HG03196 (cell line): ENCODE measurements at regions not wholly inside any gene's neighbourhood (a gene's known extent, or its start where the extent isn't known, plus 50 kb on each side); places are given as distances from the start of the nearest gene placed in this dataset.

Experiments used
- ATAC-seq: cut with Tn5 transposase; IDR thresholded peaks from one replicate; pipeline ENCODE4 v1.9.1; 2021; ENCODE audit not compliant: unreplicated experiment

DNA sequence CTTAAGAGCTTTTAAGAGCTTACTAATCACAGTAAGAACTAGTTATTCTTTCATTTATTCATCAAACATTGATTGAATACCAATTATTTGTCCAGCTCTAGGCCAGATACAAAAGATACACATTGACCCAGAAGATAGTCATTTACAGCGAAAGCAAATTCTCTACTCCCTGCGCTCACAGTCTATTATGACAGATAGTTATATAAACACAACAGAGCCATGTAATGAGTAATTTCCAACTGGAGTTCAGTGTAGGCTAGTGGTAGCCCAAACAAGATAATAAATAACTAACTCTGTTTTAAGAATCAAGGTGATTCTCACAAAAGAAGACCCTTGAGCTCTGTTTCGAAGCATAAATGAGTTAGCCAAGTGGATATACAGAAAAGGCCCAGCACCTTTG, 397.8 kb upstream of the TLE4 start:
- no peak for ATAC-seq

DNA sequence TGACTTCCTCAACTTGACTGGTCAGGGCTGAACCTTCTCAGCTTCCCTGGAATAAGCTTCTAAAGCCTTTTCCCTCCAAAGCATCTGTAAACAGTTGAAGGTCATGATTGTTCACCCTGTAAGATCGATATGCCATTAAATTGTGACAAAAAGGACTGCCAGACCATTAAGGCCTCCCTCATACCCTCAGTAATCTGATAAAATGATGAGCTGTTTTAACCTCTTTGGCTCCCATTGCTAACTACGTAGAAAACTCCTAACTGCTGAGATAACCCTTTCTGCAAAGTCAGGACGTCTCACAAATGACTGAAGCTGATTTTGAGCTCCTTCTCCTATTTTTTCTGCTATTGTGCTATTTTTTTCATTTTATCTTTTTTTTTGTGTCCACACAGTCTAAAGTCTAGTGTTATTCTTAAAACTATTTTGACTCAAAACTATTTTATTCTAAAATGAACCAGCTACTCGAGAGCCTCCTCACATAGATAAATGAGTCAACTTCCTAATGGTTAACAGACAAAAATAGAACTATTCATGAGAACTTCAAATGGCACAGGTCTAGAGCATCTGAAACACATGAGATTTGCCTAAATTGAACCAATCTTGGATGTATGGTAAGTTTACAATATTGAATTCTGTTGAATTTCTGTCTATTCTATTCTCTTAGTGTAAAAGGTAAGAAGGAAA, 395.6 kb upstream of the TLE4 start:
- ATAC-seq = no peak

DNA sequence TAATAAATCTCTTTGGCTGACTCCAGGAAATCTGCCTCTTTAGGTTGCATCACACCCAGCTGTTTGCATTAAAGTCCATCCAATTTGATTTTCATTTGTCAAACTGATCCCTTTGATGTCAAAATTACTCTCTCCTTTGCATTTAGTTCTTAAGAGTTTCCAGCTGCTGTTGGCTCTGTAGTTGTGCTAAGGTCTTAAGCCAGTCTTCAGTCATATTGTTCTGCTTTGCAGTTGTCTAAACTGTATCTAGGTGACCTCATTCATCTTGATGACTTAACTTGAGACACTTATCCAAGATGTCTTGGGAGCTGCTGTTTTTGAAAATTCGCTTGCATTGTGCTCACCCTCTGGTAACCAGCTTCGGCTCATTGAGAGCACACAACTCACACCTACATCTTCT, 386.9 kb upstream of the TLE4 start:
- no peak for ATAC-seq

DNA sequence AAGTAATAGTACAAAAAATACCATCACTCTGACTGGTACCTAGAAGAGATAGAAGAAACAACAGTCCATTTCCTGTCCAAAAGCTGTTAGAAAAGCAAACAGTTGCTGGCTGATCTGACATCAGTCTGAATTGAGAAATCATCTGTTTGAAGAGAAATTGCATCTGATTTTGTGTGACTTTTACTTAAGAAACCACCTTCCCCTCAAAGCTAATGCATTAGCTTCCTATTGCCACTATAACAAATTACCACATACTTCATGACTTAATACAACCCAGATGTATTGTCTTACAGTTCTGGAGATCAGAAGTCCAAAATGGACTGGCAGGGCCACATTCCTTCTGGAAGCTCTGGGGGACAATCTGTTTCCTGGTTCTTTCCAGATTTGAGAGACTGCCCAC, 385.9 kb upstream of the TLE4 start:
- ATAC-seq = no peak

DNA sequence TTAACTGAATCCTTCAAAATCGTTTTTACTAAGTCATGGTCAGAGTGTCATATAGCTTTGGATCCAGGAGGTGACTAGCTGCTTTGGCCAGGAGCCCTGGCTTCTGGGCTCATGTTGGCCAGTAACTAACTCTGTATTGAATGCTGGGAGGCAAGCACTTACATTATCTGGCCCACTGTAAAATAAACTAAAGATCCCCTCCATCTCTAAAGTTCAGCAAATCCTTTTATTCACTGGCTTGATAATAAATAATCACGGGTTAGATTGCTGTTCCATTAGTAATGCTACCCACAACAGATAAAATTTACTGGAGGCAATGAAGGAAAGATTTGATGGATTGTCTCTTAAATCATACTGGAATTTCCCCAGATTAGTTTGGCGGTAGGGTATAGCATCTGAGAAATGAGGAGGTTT, 382.2 kb upstream of the TLE4 start:
- no peak for ATAC-seq

DNA sequence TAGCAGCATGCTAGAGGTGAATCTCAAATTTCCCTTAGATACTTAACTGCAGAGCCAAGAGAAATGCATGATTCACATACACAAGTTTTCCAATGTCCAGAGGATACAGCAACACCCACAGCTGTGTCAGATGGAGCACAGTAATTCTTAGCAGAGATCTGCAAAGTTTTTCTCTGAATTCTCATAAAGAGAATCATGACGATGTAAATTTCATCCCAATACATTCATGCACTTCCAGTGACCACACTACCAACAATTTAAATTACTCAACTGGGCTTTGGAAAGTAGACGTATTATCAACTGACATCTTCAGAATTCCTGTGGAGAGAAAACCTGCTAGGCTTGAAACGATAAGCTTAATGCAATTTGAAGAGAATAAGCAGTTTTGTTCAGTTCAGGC, 378.8 kb upstream of the TLE4 start:
- ATAC-seq = no peak

DNA sequence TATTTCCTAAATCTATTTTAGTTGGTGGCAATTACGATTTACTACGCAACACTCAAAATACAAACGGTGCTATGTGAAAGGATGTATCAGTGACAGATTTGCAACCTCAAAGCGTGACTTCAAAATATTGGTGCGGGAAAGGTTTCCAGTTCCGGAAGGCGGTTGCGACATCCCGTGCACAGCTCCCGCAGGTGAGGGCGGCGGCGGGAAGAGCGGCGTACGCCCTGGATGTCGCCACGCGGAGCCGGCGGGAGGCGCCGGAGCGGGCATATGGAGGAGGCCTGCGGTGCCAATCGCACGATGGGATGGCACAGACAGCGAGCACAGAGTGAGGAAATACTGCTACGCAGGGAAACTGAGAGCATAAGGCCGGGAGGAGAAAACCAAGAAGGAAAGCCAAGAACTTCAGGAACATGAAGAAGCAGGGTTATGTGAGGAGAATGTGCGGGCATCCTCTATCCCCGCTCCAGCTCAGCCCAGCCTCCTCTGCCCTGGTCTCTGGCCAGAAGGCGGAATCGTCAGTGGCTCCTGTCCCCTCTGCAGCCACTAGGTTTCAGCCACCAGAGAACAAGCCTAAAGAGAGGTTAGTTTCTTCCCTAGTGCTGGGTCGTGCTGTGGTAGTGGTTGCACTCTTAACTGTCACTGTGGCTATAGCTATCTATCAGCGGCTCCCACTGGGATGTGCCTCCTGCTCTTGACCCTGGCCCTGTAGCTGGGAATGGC, 378.1 kb upstream of the TLE4 start:
- no peak for ATAC-seq

DNA sequence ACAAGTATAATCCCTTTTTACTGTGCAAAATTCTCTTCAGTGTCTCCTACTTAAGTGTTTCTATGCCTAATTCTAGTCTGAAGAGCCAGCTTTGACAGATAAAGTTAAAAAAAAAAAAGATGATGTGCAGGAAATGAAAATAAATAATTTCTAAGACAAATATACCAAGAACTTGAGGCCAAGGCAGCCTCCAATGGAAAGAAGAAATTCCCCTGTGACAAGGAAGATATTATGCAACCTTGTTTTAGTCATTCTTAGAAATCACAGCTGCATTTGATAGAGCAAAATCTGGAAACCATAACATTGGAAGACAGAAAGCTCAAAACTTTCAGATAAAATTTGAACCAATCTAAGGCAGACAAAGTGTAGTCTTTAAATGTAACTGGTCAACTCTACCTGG, 375.9 kb upstream of the TLE4 start:
- ATAC-seq = no peak

DNA sequence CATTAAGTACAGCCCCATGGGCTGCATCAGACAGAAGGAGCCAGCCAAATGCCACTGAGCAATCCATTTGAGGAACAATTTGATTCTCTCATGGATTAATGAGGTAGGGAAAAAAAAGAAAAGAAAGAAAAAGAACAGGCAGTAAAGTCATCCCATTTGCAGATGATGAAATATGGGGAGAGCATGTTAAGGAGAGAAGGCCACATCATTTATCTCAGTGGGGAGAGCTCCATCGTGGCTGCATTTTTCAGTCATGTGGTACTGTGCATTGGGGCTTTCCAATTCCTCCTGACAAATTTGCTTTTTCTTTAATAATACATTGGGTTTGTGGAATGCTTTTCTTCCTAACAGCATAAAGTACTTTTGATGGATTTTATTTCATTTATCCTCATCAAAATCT, 375.2 kb upstream of the TLE4 start:
- no peak for ATAC-seq

DNA sequence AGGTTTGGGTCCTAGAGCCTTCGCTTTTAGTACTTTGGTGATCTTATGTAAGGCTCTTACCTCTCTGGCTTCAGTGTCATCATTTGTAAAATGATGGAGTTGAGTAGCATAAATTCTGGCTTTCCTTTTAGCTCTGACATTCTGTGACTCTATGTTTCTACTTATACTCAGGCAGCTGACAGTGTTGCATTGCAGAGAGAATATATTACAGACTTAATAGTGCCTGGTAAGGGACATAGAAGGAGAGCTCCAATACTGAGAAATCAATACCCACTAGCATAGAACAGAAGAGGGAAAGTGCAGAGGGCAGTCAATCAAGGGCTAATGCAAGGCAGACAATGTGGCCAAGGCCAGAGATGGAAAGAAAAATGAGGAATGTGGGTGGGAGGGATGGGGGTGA, 371.4 kb upstream of the TLE4 start:
- ATAC-seq = no peak

DNA sequence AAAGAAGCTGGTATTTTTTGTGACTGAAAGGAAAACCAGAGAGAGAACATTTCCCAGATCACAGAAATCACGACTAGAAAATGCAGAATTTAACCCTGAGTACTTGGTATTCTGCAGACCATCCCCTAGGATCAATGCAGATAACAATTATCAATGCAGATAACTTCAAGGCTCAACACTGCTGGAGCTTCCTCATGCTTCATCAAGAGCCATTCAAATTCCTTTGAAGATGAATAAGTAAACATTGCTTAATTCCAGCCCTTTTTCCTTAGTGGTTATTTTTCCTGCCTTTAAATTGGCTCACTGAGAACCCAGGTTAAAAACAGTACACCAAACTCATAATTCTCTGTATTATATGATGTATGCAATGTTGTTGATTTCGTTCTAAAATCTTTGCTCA, 370.1 kb upstream of the TLE4 start:
- ATAC-seq = no peak

DNA sequence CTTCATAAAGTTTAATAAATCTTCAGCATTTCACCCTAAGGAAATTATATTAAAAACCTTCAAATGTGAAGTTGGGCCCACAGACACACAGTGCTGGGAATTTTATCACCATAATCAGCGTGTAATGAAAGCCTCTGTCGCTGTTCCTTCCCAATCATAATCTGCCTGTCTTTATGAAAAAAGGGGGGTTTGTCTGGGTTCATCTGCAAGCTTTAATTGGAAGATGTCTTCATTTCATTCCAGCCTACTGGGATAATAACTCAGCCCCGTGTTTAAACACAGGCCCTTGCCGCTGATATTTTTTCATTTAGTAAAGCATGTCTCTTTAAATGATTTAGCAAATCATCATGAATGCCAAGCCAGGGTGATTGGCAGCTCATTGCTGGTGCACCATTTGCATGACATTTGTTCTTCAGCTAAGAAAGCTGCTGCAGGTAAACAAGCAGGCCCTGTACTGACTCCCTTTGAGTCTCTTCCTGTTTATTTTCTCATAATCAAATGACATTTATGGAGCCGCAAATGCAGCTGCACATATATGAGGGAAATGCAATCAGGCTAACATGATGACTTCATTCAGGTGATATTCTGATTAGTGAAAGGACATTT, 362.9 kb upstream of the TLE4 start:
- ATAC-seq = no peak

DNA sequence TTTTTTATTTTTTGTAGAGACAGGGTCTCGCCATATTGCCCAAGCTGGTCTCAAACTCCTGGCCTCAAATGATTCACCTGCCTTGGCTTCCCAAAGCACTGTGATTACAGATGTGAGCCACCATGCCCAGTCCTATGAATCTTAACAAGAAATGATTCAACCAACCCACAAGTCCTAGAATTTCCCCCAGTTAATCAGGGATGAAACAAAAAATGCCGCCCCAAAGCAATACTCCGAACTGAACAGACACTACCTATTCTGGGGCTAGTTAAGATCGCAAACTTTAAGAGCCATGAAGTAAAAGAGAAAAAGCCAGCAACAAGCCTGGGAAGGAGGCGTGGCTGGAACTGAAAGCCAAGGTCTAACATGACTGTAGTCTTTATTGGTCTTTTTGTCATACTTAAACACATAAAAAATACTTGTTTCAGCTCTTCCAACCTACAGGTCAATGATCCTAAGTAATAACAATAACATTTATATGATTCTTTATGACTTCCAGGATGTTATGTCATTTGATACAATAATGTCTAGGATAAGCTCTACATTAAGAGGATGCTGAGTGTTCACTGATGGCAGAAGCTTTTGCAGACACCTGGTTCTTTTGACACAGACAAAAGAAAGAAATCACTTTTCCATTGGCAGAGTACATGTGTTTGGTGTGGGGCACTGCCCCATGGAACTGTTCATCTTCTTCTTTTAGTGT, 361.1 kb upstream of the TLE4 start:
- ATAC-seq = no peak

DNA sequence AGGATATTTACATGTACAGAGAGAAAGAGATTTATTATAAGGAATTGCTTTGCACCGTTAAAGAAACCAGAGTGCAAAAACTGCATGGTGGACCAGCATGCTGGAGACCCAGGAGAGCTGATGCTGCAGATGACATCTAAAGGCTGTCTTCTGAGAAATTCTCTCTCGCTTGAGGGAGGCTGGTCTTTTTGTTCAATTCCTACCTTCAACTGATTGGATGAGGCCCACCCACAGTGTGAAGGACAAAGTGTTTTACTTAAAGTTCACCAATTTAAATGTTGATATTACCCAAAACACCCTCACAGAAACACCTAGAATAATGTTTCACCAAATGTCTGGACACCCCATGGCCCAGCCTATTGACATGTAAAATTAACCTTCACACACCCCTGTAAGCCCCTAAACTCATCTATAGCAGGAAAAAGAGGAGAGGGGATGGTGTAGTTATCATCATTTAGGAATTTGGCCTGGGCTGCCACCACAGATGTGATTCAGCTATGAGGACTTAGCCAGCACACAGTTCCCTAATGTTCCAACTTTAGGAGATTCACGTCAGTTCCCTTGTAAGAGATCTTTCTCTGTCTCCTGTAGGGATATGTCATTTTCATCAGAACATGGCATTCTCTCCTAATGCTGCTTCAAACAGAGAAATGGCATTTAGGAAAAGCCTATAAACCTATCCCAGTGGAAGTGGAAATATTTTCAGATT, 358.2 kb upstream of the TLE4 start:
- ATAC-seq = no peak

DNA sequence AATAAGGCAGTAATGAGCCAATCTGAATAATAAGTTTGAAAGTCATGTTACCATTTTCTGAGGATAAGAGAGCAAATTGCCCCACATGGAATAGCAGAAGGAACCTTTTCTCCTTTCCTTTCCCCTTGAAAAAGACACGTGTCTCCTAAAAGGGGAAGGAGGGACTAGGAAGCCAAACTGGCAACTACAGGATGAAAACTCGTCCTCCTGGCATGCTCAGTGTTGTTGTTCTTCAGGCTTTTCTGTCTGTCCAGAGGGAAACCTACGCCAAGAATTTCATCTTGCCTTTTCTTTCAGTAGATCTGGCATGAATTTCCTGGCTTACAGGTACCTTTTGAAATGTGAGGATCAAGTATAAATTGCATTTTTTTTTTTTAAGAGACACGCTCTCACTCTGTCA, 355.9 kb upstream of the TLE4 start:
- no peak for ATAC-seq

DNA sequence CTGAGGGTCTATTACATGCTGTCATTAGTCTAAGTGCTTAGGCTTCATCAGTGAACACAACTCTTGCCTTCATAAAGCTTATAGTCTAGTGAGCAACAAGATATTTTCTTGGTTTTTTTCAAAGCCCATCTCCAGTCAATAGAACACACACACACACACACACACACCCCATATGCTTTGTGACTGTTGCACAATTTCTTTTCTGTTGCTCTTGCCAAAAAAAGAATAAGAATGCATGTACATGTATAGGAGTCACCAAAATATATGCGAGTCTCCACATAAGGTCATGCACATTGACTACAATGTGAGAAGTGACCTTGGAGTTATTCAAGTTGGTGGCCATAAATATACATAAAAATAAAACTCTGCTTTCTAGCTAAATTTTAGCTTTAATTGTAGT, 351.5 kb upstream of the TLE4 start:
- ATAC-seq = no peak

DNA sequence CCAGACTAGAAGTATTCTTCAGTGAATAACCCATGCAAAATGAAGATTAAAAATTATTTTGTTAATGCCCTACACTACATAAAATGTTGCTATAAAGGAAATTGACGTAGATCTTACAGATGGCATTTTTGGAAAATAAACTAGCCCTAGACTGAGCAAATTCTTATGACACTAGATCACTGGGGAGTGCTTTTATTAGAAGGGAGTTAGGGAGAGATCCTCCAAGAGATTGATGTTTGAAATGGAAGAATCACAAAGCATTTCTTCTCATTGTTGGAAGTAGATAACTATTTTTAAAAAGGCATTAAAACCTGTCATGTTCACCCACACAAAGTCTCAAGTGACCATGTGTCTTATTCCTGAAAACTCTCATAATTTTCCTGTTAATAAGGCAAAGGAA, 351.1 kb upstream of the TLE4 start:
- no peak for ATAC-seq

DNA sequence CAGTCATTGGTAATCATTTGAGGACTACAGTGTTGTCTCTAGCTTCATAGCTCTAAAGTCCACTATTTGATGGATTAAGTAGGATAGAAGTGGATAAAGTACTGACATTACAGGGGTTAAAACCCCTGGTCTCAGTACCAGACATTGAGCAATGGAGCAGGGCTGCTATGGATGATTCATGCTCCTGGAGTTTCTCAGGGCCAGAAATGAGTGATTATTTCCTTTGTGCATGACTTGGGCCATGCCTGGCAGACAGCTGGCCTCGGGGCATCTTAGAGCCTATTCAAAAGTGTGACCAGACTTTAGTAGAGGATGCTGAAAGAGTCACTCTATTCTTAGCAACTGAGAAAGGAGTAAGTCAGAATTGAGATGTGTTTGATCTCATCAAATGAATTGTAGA, 350.7 kb upstream of the TLE4 start:
- no peak for ATAC-seq

DNA sequence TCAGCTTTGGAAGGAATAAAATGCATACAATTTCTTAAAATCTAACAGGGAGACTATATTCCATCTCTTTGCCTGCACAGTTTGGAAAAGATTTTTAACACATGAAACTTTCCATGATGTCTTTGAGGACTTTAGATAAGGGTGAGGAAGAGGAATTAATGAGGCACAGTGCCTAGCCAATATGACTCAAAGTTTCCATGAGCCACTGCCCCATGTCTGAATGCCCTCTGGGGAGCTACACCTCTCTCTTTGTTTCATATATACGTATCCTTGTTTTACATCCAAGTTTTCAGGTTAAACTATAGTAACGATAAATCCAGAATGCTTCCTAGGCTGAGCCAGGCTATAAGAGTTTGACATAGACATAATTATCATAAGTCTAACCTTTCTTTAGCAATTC, 349.3 kb upstream of the TLE4 start:
- ATAC-seq = no peak

DNA sequence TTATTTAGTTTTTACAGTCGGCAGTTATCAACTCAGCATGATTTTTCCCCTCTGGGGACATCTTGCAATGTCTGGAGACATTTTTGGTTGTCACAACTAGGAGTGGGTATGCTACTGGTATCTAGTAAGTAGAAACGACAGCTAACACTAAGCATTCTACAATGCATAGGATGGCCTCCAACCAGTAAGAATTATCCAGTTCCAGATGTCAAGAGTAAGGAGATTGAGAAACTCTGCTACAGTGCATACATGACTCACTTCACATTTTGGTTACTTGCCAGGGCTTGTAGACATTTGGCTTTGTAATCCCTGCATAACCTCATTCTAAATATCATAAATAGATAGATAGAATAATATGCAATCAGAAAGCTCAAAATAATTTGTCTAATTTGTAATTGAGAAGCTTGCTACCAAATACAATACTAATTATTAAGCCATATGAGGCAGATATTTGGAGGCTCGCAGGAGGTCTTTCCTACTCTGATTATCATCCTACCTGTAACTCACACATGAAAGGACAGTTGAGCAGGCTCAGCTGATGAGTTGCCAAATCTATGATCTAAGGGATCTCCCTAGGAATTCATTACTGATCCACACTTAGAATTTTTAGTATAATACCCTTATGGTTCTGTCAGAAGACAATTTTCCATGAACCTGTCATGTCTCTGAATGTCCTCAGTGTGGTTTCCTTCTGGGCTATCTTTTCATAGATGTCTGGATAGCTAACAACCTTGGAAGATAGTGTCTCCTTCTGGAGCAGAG, 346.9 kb upstream of the TLE4 start:
- no peak for ATAC-seq

DNA sequence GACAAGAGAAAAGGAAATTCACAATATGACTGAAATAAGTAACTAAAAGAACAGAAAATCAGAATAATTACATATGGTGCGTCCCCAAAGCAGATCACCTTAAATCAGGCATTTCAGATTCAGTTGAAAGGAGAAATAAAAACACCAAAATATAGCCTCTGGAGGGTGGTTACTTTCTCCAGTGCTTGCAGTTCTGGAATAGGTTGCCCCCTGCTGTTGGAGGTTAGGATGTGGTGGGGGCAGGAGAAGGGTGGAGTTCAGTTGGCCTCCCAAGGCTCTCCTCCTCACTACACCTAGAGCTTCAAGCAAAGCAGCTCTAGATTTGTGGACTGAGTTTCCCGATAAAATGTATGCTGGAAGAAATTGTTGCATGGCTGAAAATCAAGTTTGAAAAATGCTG, 338.2 kb upstream of the TLE4 start:
- no peak for ATAC-seq
